ENCODE measurements at regions not wholly inside any gene's neighbourhood (a gene's known extent, or its start where the extent isn't known, plus 50 kb on each side); places are given as distances from the start of the nearest gene placed in this dataset.

- Histone ChIP-seq H3K36me3 (ENCODE audit: control insufficient read depth in 4 of 4, insufficient read depth in 3 of 4, low read depth in 1 of 4, low read length in 3 of 4) (no peaks in the 10 kb centered on the region), H3K9ac (ENCODE audit: low read depth in 1 of 2, low read length in 2 of 2) (no peak overlapping the region), H3K4me3 (ENCODE audit: low read depth in 1 of 3, low read length in 3 of 3) (no peak overlapping the region), H3K4me1 (ENCODE audit: control insufficient read depth in 4 of 4, insufficient read depth in 4 of 4, low read length in 3 of 4) (no peaks in the 10 kb centered on the region), H3K9me3 (ENCODE audit: control insufficient read depth in 4 of 4, low read length in 3 of 4) (no peaks in the 10 kb centered on the region), H3K27me3 (ENCODE audit: control insufficient read depth in 4 of 4, insufficient read depth in 4 of 4, low read length in 3 of 4) (no peaks in the 10 kb centered on the region), H3K27ac (ENCODE audit: low read depth in 1 of 2, low read length in 2 of 2) (no peak overlapping the region)
- TF ChIP-seq, protein P1, sequence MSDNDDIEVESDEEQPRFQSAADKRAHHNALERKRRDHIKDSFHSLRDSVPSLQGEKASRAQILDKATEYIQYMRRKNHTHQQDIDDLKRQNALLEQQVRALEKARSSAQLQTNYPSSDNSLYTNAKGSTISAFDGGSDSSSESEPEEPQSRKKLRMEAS (IDR thresholded peaks at IDR 0.05) = no peak
- TF ChIP-seq, protein P2, sequence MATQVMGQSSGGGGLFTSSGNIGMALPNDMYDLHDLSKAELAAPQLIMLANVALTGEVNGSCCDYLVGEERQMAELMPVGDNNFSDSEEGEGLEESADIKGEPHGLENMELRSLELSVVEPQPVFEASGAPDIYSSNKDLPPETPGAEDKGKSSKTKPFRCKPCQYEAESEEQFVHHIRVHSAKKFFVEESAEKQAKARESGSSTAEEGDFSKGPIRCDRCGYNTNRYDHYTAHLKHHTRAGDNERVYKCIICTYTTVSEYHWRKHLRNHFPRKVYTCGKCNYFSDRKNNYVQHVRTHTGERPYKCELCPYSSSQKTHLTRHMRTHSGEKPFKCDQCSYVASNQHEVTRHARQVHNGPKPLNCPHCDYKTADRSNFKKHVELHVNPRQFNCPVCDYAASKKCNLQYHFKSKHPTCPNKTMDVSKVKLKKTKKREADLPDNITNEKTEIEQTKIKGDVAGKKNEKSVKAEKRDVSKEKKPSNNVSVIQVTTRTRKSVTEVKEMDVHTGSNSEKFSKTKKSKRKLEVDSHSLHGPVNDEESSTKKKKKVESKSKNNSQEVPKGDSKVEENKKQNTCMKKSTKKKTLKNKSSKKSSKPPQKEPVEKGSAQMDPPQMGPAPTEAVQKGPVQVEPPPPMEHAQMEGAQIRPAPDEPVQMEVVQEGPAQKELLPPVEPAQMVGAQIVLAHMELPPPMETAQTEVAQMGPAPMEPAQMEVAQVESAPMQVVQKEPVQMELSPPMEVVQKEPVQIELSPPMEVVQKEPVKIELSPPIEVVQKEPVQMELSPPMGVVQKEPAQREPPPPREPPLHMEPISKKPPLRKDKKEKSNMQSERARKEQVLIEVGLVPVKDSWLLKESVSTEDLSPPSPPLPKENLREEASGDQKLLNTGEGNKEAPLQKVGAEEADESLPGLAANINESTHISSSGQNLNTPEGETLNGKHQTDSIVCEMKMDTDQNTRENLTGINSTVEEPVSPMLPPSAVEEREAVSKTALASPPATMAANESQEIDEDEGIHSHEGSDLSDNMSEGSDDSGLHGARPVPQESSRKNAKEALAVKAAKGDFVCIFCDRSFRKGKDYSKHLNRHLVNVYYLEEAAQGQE (IDR thresholded peaks at IDR 0.05) = no peak
- TF ChIP-seq HNF4A (conservative IDR thresholded peaks at IDR 0.05) (no peak), HNF4G (IDR thresholded peaks at IDR 0.05) (no peak), YY1 (IDR thresholded peaks at IDR 0.05) (no peak), JUND (IDR thresholded peaks at IDR 0.05) (no peak), ZBTB33 (IDR thresholded peaks at IDR 0.05) (no peak), GABPA (IDR thresholded peaks at IDR 0.05 in 1 of 2, conservative IDR thresholded peaks at IDR 0.05 in 1 of 2) (no peak), FOXA2 (IDR thresholded peaks at IDR 0.05) (no peak), EGR1 (IDR thresholded peaks at IDR 0.05; ENCODE audit: low read depth in 2 of 2) (no peak), RXRA (IDR thresholded peaks at IDR 0.05) (no peak), NR2F2 (IDR thresholded peaks at IDR 0.05) (no peak), TAF1 (conservative IDR thresholded peaks at IDR 0.05) (no peak), FOXA1 (IDR thresholded peaks at IDR 0.05) (no peak), RAD21 (IDR thresholded peaks at IDR 0.05) (no peak), SP1 (IDR thresholded peaks at IDR 0.05) (no peak)
- TF ChIP-seq, protein P3, sequence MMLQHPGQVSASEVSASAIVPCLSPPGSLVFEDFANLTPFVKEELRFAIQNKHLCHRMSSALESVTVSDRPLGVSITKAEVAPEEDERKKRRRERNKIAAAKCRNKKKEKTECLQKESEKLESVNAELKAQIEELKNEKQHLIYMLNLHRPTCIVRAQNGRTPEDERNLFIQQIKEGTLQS (IDR thresholded peaks at IDR 0.05) = no peak
- TF ChIP-seq, protein P4, sequence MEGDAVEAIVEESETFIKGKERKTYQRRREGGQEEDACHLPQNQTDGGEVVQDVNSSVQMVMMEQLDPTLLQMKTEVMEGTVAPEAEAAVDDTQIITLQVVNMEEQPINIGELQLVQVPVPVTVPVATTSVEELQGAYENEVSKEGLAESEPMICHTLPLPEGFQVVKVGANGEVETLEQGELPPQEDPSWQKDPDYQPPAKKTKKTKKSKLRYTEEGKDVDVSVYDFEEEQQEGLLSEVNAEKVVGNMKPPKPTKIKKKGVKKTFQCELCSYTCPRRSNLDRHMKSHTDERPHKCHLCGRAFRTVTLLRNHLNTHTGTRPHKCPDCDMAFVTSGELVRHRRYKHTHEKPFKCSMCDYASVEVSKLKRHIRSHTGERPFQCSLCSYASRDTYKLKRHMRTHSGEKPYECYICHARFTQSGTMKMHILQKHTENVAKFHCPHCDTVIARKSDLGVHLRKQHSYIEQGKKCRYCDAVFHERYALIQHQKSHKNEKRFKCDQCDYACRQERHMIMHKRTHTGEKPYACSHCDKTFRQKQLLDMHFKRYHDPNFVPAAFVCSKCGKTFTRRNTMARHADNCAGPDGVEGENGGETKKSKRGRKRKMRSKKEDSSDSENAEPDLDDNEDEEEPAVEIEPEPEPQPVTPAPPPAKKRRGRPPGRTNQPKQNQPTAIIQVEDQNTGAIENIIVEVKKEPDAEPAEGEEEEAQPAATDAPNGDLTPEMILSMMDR (IDR thresholded peaks at IDR 0.05; ENCODE audit: low read depth, low read length, missing input control) = no peak
- DNase-seq (ENCODE audit: low spot score) = no peak
- 79% methylated on average over 3 of the region's 3 CpGs for WGBS
Measured at GRCh38 chr11:80669620-80670019, 1228.8 kb upstream of the TENM4 start.

Data from liver (tissue), 8 donors.